NCI-H187 treated with DMSO at 0.1 percent for 48 hours (cell line): ENCODE measurements at regions not wholly inside any gene's neighbourhood (a gene's known extent, or its start where the extent isn't known, plus 50 kb on each side); places are given as distances from the start of the nearest gene placed in this dataset.

ENCODE experiments used
- DNase-seq: peaks from one replicate; lab custom pipeline; 2025; lab: John Stamatoyannopoulos, UW

GRCh38 chrX:13266641-13267345 lies 53.1 kb downstream of the ATXN3L start:
- DNase-seq = no peak

DNA sequence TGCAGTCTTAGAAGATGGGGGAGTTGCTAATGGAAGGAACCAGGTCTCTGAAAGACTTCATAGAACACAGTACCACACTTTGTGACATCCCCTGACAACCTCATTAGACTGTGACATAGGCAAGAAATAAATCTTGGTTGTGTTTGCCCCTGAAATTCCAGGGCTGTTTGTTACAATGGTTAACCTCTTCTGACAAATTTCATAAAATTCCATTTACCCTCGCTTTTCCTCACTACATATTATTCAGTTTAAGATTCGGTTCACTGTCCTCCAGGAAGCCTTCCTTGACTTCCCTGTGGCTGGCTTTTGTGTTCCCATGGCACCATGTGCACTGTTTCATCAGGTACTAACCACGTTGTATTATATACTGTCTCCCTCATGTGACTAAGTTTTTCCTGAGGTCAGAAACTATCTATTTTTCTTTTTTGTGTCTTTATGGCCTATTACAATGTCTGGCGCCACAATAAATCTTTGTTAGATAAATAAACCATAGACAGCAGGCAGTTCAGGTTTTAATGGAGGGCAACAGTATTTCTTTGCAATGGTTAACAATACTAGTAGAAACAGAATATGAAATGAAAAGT lies 54.2 kb downstream of the ATXN3L start:
- DNase-seq = no peak

GRCh38 chrX:13265111-13265510 lies 54.7 kb downstream of the ATXN3L start:
- no peak for DNase-seq

DNA sequence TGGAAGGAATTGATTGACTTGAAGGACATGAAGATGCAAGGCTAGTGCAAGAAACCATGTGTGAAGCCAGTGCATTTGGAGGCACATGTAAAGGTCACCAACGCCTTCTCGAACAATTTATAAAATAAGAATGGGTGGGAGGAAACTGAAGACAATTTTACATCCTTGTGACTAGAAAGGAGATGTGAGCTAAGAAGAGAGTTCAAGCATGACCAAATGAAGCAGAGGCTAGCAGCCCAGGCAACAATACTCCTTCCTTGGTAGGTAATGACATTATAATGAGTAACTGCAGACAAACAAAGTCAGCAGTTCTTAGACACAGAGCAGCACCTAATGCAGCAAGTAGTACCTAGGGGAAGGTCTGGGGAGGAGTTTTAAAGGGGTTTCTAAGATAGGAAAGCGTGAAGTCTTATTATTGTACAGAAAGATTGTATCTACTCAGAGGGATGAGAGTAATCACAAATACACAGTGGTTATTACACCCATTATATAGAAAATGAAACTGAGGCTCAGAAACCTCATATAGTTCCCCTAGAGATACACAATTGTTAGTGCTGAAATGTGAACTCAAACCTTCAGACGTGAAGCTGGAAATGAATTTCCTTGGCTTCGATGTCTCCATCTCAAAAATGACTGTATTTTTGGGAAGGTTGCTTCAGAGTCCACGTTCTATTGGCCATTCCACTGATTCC lies 56.1 kb downstream of the ATXN3L start:
- no peak for DNase-seq

- no peak for DNase-seq
These were observed 58.5 kb downstream of the ATXN3L start for GRCh38 chrX:13261348-13261747.

- DNase-seq = no peak
These were observed 59.3 kb downstream of the ATXN3L start for GRCh38 chrX:13260598-13260997.

- no peak for DNase-seq
These were observed 61.1 kb downstream of the ATXN3L start for GRCh38 chrX:13258725-13259124.

DNA sequence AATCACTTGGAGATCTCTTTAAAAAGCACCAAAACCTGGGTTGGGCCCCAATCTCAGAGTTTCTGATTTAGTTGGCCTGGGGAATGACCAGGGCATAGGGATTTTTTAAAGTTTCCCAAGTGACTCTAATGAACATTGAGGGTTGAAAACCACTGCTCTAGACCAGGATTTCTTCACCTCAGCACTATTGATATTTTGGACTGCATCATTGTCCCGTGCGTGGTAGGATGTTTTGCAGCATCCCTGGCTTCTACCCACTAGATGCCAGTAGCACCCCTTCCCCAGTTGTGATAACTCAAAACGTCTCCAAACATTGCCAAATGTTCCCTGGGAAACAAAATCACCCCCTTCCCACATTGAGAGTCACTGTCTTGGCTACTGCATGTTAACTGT lies 61.8 kb downstream of the ATXN3L start:
- no peak for DNase-seq

DNA sequence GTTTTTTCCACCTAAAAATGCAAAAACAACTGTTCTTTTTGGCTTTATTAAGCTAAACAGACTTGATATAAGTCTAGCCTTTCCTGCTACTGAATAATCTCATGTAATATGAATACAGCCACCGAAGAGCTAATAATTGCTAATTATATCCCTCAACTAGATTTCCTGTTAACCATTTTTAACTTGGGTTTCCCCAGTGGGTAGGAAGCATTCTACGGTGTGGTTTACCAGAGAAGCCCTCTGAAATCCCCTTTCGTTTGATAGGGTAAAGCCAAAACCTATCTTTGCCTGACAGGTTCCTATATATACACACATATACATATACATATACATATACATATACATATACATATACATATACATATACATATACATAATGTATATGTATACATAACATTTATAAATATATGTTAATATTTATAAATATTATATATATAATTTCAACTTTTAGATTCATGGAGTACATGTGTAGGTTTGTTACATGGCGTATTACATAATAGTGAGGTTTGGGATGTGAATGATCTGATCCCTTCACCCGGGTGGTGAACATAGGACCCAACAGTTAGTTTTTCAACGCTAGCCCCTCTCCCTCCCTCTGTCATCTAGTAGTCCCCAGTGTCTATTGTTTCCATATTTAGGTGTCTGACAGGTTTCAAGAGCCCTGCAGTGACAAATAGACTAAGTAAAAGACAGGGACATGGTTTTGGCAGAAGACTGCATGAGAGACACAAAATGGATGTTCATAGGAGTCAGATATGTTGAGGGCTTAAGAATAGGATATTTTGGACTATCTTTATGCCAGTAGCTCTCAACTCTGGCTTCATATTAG lies 62.4 kb downstream of the ATXN3L start:
- no peak for DNase-seq

DNA sequence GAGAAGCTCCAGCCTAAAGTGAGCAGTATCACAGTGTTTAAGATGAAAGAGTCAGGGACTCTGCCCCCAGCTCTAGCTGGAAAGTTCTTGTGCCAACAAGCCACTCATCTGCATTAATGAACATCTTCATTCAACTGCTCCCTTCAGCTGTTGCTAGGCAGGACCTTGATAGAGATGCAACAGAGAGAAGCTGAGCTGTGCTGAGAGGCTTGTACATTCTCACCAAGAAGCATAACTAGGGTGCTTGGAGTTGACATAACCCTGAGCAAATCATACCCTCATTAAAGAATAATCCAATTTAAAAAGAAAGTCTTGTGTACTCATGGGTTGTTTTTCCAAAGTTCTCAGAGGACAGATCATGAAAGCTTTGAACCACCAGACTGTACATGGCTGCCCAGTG lies 63.2 kb downstream of the ATXN3L start:
- no peak for DNase-seq

GRCh38 chrX:13254870-13255269 lies 65.0 kb downstream of the ATXN3L start:
- DNase-seq = no peak

DNA sequence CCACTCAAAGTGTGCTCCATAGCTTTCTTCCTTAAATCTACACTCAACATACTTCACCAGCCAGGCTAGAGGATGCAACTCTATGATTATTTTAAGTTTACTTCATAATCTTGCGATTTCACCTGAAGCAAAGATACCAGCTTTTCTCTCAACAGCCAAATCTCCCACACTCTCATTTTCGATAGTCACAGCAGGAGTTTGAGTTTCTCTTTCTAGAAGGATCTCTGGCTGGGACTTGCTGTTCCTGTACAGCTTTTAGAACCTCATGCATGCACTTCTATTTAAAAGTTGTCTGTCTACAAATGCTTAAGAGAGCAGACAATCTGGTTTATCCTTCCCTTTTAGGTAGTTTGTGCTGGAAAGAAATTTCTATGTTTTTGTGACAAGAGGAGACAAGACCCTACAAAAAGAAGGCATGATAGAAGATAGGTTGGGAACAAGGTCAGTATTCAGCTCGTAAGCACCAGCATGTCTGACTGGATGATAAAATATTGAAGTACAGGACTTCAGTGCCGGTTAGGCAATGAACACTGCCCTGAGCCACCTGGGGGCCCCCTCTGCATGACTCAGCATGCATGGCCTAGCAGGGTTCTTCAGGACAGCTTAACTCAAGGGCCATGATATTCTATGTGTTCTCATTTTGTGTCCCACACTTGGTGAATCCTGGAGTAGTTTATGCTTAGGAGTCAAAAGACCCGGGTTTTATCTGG lies 65.6 kb downstream of the ATXN3L start:
- no peak for DNase-seq

GRCh38 chrX:13253223-13253622 lies 66.6 kb downstream of the ATXN3L start:
- no peak for DNase-seq

DNA sequence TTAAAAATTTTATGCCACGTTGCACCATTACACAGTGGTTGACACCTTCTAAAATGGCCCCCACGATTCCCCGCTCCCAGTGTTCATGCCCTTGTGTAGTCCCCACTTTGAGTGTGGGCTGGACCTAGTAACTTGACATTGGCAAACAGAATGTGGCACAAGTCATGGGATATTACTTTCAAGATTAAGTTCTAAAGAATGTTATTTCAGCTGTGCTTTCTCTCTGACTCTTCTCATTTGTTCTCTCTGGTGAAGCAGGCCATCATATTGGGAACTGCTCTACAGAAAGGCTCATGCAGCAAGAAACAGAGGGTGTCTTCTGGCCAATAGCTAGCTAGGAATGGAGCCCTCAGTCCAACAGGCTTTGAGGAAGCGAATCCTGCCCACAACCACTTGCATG lies 67.1 kb downstream of the ATXN3L start:
- DNase-seq = no peak

DNA sequence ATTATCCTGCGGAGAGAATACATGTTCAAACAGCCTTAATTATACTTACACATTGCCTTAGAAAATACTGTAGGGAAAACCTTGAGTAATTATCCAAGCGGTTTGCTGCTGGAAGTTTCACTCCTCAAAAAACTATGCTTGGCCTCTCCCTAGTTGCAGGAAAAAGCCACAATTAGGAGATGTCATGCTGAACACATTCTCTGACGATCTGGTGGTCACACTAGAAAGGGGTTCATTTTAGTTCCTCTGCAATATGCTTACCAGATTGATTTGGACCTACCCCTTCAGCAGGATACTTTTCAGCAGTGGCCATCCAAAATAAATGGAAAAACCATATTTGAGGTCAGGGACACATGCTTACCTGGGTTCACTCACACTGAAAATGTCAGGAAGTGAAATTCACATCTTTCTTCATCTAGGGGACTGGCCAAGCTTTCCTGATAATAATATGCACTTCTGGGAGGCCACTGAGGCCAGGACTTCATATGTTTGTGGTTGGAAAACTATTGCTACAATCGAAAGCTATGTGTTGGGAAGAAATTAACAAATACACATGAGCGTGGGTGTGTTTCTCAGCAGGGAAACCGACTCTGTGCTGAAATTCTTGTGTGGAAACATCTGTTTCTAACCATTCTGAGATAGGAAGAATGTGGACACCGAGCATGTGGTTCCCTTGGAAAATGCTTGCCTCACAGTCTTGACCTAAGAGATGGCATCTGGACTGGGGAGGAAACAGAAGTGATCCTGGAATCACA lies 68.8 kb downstream of the ATXN3L start:
- DNase-seq = no peak

- no peak for DNase-seq
These were observed 70.9 kb downstream of the ATXN3L start for GRCh38 chrX:13248867-13249486.

DNA sequence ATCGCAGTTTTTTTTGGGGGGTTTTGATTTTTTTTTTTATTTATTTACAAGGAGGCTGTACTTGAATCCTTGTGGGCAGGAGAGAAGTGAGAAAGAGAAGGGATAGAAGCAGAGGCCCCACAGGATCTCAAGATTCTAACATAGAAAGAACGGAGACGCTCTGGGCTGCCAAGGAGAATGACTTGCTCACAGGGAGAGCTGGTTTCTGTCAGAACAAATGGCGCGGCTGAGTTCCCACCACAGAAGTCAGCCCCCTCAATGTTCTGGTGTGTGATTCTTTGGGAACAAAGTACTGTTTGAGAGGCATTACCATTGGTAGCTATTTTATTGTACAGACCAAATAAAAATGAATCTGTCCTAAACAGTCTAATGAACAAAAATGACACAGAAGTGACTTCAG lies 80.6 kb downstream of the ATXN3L start:
- no peak for DNase-seq

DNA sequence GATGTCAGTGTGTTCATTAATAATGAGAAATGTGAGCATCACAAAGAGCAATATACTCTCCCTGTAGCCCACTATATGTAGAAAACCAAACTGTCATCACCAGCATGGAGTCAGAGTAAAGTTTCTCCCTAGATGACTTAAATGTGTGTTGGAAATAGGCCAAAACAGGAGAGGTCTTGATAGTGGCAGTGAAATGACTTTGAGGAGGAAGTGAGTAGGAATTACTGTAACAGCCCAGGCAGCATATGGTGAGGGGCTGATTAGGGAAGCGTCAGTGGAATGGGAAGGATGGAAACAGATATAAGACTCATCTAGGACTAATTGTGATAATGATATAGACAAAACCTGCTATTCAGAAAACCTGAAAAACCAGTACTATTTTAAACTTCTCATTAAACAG lies 83.9 kb downstream of the ATXN3L start:
- no peak for DNase-seq

DNA sequence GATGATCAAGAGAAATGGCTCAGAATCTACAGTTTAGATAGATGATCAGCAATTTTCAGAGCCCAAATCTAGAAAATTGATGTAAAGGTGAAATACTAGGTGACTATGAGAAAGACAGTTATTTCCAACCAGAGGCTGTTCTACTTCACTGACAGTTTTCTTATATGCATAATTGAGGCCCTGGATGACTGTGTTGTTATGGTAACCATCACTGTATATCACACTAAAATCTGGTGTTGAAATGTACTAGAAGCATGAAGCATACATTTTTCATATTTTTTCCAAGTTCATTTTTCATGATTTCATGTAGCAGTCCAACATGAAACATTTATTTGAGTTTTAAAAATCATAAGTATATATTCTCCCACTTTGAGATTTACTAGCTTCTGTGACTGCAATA lies 87.4 kb downstream of the ATXN3L start:
- no peak for DNase-seq

DNA sequence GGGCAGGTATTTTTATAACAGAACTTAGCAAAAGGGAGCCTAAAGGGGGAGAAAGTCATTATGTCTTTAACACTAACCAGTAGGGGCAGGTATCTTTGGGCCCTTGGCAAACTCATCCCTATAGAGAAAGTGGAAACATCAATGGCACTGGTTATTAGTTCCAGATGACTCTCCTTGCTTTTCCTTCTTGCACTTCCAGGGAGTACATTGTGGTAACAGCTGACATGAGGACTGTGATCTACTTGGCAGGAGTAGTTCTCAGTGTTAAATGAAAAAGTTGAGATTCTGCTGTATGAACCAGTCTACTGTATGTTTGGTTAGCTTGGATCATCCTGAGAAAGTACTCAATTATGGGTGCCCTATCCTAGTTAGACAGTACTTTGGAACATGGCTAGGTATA lies 93.6 kb downstream of the ATXN3L start:
- no peak for DNase-seq
